HG03159 (cell line): ENCODE measurements at regions not wholly inside any gene's neighbourhood (a gene's known extent, or its start where the extent isn't known, plus 50 kb on each side); places are given as distances from the start of the nearest gene placed in this dataset.

Experiments used
- ATAC-seq: cut with Tn5 transposase; IDR thresholded peaks from one replicate; pipeline ENCODE4 v1.9.1; 2021; ENCODE audit warnings: mild to moderate bottlenecking, moderate library complexity; ENCODE audit not compliant: unreplicated experiment

DNA sequence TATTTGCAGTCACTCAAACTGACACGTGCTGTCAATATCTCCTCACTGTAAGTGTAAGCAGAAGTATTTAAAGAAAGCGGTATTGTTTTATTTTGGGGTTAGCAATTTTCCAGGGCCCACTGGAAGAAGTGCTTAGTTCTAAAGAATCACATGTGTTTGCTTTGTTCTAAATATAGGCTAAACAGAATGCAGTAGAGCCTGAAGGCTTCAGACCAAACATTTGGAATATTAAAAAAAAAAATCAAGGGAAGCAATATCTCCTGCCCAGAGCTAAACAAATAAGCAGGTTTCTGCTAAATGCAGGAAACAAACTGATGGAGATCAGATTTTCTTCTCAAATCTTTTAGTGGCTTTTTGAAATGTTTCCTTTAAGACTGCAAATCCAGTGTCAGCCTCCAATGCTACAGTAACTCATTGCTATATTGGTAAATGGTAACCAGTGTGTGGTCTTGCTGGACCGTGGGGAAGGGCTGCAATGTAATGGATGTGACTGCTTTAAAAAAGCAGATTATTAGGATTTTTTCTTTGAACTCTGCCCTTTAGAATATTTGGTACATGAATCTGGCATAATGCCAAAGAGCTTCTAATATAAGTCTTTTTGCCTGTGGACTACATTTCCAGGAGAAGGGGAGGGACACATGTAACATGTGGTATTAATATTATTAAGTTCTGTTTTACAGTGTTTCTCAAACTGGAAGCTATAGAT lies 317.1 kb upstream of the FERMT1 start:
- no peak for ATAC-seq

DNA sequence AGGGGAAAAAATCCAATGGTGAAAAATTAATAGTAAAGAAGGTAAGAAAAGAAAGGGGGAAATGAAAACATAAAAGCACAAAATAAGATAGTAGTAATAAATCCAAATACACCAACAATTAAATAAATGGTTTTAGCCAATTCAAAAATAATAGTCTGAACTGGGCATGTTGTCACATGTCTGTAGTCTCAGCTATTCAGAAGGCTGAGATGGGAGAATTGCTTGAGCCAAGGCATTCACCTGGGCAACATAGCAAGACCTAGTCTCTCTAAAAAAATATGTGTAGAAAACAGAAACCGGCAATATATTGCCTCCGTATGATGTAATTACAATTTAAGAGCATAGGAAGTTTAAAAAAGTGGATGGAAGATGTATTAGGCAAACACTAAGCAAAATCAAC lies 311.3 kb upstream of the FERMT1 start:
- no peak for ATAC-seq

DNA sequence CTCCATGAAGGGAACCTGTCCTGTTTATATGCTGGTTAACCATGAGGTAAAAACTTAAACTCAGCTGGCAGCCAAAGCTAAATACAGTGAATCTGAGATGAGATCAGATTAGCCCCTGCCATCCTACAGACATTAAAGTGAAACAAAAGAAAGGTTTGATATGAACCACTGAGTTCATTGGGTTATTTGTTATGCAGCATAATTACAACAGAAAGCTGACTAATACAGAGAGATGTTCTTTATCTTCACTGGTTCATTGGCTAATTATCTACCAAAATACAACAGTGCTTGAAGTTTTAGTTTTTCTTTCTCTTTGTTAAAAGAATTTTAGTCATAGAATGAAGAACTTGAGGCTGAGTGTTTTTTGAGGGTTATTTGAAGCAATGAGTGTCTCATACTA lies 307.6 kb upstream of the FERMT1 start:
- no peak for ATAC-seq

DNA sequence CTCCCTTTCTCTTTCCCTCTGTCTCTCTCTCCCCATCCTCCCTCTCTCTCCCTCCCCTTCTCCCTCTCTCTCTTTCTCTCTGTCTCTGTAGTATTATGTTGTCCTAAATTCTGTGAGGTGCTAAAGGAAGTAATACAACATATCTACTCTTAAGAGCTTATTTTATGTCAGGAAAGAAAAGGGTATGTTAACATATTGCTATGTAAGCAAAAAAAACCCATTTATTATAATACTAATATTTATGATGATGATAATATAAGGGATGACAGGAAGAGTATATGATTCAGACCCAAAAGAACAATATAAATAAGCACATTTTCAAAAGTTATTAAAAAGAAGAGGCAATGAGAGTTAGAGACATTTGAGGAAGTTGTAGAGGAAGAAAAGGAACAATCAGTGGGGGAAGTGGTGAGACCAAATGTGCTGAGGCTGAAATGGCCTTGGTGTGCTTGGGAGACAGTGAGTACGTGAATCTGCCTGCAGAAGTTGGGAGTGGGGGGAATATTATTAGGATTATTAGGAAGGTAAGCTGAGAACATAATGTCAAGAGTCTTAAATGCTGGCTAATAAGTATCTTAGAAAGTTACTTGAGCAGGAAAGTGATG lies 303.6 kb upstream of the FERMT1 start:
- no peak for ATAC-seq

DNA sequence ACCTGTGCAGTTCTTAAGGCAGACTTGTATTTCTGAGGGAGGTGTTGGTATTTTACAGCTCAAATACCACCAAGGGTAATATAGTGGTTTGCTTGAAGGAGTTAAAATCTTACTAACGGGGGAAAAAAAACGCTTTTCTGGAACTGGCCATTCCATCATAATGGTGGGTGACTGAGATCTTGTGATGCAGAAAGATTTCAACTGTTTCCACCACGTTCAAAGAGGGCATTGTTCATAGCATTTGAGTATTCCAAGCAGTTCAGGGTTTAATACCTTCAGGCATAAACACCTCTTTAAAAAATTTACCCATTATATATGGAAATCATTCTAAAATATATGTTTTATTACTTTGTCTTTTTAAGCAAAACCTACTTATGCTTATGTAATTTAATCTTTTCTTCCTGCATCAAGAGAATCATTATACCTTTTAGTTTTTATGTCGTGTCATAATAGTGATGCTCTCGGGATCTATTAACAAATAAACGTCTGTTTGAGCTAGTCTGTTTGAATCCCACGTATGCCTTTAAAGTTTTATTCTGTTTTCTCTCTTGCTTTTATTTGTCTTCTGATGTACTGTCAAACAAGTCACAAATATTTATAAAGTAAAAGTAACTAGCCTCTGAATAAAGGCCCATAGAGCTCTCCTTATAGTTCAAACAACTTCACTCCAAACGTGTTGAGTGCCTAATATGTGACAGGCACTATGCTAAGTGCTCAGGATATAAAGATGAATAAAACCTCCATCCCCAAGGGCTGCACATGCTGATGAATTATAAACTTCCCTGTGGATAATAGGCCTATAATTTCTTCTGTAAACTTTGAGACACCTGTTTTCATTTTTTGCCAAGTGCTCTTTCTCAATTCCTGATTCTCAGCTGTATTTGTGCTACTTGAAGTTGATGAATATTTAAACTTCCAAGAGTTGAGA lies 298.8 kb upstream of the FERMT1 start:
- no peak for ATAC-seq

DNA sequence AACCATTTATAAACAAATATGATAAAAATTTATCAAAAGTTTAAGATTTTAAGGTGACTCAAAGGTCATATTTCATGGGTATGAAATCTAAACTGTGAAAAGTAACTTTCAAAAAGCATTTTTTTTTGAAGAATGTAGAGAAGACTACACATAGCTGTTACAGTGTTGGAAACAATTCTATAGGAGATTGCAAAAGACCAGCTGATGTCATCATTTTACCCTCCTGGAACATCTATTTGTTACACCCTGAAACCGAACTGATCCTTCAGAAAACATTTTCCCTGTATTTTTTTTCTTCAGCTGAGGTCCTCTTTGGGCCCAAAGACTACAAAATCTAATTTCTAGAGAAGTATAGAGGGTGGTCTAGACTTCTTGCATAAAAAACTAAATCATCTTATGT lies 297.5 kb upstream of the FERMT1 start:
- ATAC-seq = no peak

DNA sequence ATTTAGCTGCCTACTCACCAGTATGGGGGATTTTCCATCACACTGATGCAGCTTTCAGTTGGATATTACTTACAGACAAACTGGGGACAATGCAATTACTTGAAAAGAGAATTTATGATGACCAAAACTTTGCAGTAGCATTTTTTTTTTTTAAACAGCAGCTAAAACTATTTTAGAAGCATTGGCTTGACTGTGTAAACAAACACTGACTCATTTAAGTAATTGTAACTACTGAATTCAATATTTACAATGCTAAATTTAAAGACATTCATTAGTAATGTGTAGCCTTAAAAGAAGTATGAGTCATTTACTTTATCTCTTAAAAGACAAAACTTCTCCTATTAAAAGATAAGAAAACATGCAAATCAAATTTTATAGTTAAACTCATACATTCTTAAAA lies 295.9 kb upstream of the FERMT1 start:
- no peak for ATAC-seq

DNA sequence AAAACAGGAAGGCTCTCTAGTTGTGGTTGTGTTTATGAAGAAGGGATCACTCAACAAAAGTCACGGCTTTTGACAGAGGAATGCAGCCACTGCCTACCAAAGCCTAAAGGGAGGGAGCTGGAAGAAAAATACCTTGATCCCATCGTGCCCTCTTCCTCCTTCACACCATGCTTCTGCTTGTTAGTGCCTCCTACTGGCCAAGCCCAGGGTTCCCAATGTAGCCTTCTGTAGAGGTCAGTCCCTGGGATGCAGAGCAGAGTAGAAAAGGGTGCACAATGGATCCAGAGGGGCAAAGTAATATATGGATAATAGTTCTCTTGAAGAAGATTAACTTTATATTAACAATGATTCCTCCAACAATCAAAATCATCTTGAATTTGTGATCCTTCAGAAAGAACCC lies 293.5 kb upstream of the FERMT1 start:
- no peak for ATAC-seq

DNA sequence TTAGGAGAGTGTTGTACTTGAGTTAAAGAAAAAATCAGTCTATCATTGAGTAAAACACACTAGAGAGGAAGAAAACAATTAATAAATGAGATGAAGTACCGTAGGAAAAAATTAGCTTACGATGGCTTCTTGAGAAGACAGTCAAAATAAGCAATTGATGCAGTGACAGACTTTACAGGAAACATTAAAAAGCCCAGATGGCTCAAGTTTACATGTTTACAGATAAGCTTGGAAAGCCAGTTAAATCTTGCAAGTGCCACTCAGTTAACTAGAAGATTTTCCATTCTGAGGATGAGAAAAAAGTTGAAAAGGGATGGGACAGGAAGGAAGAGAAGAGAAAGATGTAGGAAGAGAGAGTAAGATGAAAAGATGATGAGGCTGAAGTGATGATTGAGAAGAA lies 288.8 kb upstream of the FERMT1 start:
- no peak for ATAC-seq

DNA sequence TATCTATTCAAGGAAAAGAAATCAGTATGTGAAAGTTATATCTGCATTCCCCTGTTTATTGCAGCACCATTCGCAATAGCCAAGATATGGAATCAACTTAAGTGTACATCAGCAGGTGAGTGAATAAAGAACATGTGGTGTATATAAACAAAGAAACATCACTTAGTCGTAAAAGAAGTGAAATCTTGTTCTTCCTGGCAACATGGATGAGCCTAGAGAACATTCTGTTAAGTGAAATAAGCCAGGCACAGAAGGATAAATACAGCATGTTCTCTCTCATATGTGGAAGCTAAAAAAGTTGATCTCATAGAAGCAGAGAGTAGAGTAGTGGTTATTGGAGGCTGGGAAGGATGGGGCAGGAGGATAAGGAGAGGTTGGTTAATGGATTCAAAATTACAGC lies 287.9 kb upstream of the FERMT1 start:
- no peak for ATAC-seq

DNA sequence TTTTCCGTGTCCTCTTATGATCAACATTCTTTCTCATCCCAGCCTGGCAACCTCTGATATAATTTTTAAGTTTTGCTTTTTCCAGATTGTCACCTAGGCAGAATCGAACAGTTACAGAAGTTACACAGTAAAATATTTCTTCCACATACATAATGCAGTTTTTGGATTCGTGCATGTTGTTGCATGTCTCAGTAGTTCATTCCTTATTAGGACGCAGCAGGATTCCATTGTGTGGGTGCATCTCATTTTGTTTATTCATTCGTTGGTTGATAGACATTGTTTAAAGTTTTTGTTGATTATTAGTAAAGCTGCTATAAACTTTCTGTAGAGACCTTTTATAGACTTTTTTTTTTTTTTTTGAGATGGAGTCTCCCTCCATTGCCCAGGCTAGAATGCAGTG lies 284.3 kb upstream of the FERMT1 start:
- ATAC-seq = no peak

DNA sequence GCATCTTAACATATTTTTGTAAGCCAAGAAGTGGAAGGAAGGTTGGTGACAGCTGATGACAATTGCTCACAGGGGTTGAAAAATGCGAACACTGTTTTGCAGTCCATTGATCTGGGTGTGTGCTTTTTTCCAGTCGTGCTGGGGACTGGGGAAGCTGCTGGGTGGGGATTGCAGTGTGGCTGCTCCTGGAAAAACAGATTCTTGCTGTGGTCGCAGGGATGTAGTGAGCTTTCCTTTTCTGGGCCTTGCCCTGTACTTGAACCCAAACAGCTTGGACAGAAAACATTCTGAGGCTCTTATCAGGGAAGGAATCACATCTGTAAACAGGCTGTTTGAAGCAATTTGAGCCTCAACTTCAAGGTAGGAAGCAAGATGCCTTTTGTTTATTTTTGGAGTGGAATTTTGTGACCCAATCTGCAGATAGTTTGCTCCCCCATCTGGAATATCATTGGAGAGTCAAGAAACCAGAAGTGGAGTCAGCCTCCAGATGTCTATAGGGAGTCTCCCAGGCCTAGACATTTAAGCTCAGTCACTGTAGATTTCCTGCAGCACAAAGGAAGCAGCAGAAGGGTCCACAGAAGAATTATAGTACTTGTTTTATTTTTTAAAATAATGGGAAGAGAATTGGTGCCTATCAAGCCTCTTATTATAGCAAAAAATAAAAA lies 279.2 kb upstream of the FERMT1 start:
- no peak for ATAC-seq

DNA sequence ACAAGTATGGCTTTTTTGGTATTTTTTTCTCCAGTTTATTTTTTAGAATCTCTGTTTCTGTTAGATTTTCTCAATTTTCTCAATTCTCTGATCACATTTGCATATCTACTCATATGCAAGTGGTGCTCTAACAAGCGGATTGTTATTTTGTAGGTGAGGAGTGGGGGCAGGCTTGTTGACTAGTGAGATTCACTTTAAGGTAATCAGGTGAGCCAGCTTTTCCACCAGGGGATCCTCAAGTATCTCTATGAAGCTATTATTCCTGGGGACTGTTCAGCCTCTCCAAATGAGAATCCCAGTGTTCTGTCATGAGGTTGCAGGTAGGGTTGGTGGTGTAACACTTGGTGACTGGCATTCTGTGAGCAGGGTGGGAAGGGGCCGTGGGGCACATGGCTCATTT lies 274.3 kb upstream of the FERMT1 start:
- no peak for ATAC-seq

DNA sequence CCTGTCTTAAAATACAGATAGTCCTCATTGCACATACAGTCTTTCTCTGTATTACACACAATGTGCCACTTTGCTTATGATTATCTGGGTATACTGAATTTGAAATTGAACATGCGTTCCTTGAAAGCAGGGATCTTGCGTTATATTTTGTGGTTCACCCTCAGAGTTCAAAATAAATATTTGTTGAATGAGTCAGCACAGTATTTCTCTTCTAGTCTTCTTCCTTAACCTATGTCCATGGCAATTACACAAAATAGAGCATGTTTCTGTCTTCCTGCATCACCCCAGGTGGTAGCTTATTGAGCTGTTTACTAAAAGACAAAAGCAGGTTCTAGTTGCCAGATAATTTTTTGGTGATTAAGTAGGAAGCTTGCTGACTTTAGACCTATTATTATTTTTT lies 272.9 kb upstream of the FERMT1 start:
- ATAC-seq = no peak

DNA sequence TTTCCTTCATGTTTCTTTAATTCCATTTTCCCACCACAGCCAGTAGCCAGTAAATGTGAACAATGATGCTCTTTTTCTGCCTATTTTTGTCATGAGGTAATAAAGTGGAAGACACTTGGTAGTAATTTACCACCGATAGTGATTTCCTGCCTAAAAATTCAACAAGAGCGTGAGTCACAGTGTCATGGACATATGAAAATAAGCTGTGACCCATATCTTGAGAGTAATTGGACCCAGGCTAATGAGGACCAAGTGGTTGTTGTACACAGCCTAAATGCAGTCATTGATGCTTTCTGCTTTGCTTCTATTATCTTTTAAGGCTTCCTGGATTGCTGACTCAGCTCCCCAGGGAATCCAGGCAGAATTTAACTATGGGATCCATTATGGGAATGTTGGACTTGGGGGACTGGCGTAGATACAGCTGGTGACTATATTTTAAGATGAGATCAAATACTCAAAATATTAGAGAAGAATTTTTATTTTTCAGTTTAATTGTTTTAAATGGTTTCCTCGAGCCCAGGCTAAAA lies 265.9 kb upstream of the FERMT1 start:
- no peak for ATAC-seq

DNA sequence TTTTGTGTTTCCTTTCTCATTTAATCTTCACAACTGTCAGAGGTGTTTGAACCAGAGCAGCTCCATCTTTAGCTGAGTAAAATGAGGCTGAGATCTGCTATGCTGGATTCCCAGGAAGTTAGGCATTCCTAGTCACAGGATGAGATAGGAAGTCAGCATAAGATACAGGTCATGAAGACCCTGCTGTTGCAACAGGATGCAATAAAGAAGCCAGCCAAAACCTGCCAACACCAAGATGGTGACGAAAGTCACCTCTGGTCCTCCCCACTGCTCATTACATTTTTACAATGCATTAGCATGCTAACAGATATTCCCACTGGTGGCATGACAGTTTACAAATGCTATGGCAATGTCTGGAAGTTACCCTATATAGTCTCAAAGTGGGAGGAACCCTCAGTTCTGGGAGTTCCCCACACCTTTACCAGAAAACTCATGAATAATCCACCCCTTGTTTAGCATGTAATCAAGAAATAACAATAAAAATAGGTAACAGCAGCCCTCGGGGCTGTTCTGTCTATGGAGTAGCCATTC lies 262.2 kb upstream of the FERMT1 start:
- no peak for ATAC-seq

DNA sequence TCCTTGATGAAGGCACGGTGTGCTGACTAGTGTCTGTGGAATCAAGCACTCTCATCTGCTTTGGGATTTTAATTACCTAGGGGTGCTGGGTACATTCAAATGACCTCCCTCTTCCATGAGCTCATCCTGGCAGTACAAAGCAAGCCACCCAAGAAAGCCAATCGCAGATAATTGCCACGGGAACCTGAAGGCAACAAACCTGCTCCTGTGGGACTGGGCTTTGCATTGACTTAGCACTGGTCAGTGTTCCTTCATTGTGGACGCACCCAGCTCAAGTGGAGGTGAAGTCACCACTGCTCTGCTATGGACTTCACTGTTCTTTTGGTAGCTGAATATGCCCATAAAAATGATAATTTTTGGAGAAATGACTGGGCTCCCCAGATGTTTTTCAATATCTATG lies 261.6 kb upstream of the FERMT1 start:
- ATAC-seq = no peak

DNA sequence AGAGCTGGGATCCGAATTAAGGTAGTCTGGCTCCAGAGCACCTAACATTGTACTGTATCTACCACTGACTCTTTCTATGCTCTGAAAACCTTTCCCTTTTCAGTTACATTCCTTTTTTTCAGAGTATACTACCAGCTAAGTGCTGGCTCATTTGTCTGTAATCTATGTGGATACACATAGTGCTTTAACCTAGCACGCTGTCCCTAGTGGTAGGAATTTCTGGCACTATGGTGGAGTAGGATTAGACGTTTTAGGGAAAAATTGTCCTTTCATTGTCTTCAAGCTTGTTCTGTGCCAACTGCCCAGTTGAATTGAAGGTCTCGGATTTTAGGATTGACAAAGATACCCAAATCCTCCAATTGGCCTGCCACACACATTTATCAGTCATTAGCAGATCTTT lies 259.1 kb upstream of the FERMT1 start:
- no peak for ATAC-seq

DNA sequence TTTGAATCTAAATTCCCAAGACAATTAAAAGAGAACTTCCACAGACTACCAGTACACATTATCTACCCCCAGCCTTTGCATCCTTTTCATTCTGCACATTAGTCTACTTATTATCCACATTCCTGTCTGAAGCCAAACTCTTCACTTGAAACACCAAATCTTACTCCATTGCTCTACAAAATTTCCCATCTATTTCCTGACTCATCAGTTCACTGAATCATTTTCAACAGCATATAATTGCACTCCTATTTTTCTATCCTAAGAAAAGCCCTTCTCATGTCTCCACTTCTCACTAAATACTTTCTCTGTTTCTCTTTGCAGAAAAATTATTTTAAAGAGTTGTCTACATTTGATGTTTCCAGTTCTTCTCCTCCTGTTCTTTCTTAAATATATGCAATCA lies 239.4 kb upstream of the FERMT1 start:
- no peak for ATAC-seq

DNA sequence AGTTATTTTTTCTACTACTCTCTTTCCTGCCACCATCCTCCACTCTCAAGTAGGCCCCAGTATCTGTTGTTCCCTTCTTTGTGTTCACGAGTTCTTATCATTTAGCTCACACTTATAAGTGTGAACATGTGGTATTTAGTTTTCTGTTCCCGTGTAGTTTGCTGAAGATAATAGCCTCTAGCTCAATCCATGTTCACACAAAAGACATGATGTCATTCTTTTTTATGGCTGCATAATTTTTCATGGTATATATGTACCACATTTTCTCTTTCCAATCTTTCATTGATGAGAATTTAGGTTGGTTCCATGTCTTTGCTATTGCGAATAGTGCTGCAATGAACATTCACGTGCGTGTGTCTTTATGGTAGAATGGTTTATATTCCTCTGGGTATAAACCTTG lies 237.9 kb upstream of the FERMT1 start:
- ATAC-seq = no peak
